ENCODE measurements at regions not wholly inside any gene's neighbourhood (a gene's known extent, or its start where the extent isn't known, plus 50 kb on each side); places are given as distances from the start of the nearest gene placed in this dataset.

DNA sequence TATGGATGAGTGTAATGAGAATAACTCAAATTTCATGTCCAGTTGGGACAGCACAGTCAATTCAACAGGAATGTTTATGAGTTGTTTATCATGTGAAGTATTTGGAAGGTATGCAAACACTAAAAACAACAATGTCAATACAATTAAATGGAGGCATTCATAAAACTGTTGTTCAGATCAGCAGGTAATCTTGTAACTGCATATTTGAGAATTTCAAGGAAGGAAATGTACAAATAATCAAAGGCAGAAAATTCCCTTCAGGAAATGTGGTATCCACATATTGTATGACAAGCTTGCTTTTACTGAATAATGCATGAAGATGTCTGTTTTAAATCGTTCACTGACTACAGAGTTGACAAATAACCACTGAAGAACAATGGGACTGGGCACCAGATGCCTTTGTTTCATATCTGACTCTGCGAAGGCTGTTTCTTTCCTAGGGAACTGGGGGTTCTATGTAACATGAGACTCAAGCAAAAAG is 198.3 kb downstream of the LTN1 start:
- TF ChIP-seq CTCF (conservative IDR thresholded peaks at IDR 0.05; ENCODE audit: low read length) (no peak), EZH2phosphoT487 (IDR thresholded peaks at IDR 0.05; ENCODE audit: borderline replicate concordance) (no peak)

Measured in Loucy (cell line).